HG03571 (cell line): ENCODE measurements at regions not wholly inside any gene's neighbourhood (a gene's known extent, or its start where the extent isn't known, plus 50 kb on each side); places are given as distances from the start of the nearest gene placed in this dataset.

ENCODE experiments used
- ATAC-seq: cut with Tn5 transposase; IDR thresholded peaks from one replicate; pipeline ENCODE4 v1.9.1; 2021; ENCODE audit not compliant: unreplicated experiment

DNA sequence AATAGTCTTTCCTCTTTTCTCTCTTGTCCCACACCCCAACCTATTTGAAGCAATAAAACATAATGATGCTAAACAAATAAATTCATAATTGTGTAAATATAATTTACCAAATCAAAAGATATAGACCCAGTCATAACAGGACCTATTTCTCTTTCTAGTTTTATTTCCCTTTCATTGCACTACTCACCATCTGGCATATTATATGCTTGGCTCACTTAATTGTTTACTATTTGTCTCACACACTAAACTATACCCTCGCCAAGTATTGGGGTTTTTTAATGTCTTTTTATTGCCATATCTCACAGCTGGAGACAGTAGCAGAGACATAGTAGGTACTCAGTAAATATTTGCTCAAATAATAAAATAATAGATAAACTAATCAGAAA is 597.5 kb upstream of the PCDH15 start:
- ATAC-seq: no peak

GRCh38 chr10:55397777-55398496 is 596.9 kb upstream of the PCDH15 start:
- no peak for ATAC-seq

DNA sequence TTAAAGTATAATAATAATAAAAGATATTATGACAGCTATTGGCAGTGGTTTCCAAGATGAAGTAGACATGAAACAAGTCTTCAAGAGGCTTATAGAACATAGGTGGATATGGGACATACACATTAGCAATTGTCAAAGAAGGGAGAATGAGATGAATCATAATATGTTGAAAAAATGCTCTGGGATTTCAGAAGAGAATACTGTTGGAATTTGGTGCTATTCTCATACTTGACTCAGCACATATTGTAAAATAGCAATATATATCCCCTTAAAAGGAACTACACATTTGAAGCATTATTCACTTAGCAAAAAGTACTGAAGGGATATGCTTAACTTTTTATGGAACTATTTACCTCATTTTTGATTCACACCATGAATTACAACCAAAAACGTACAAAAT is 577.2 kb upstream of the PCDH15 start:
- ATAC-seq: no peak

DNA sequence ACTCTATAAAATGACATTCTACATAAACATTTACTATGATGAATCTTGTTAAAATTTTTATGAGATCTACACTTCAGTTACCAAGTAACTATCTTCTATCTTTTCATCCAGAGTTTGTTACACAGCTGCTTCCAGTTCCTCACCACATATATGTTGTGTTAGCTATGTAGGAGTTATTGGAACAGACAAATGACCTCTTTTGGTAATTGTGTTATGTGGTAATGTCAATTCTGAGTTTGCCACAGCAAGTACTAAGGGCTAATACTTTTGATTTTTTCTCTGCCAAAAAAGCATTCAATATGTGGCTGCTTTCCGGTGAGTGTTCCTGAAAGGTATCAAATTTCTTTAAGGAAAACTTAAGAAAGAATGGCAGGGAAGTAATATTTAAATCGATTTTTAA is 573.9 kb upstream of the PCDH15 start:
- no peak for ATAC-seq

GRCh38 chr10:55374060-55374459 is 573.0 kb upstream of the PCDH15 start:
- ATAC-seq: no peak

DNA sequence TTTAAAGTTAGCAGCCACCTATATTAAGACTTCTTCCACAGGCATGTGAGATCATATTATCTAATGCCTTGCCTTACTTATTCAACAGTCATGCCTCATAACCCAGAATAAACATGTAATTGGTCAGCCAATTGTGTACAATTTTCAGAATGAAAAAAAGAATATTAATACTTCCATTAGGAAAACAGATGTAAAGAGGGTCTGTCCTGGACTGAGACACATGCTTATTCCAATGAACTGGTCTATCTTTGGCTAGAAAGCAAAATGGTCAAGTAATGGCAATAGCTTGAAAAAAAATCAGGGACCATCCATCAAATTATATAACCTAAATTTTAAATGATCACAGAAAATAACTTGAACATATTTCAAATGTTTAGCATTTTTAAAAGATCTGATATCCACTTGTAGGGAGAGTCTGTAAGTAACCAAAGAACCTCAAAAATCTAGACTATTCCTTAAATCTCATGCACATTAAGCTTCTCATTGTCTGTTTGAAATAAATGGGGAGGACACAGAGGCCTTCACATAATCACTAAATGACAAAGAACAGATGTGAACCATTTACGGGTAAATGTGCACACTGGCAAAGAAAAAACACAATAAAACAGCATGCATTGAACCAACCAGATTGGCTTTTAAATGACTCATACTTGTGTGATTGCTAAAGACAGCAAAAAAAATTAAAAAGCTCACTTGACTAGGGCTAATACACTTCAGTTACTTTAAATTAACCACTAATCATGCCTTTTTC is 568.8 kb upstream of the PCDH15 start:
- no peak for ATAC-seq

DNA sequence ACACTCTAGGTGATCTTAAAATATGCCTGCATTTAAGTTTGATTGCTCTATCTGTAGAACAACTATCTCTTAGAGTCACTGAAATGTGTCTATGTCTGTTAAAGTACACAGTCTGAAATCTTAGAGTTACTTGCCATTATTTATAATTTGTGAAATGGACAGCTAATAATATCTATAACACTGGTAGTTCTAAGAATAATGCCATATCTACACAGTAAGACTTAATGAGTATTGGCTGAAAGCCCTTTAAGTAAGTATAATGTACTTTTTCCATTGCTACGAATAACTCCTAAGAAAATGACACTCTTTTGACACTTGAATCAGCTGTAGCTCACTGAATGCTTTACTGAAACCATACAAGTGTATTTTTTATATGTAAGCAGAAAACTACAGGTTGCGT is 567.4 kb upstream of the PCDH15 start:
- no peak for ATAC-seq

GRCh38 chr10:55367555-55367954 is 566.5 kb upstream of the PCDH15 start:
- ATAC-seq: no peak

GRCh38 chr10:55358539-55358938 is 557.5 kb upstream of the PCDH15 start:
- no peak for ATAC-seq

- ATAC-seq: no peak
Measured at GRCh38 chr10:55353414-55353813, 552.4 kb upstream of the PCDH15 start.

DNA sequence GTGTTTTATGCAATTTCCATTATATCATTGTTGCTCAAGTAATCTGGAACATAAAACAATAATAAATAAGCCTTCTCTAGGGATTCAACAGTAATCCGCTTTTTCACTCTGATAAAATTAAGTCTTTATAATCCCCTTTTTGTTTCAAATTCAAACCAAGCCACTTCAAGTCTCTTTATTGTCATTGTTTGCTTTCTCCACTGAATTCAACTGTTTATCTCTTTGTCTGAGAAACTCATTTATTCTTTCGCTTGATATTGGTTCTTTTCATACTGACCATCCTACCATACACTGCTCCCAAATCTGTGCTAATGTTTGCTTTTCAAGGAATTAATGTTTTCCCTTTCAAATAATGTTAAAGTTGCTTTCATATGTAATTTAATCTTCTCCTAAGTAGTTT is 550.4 kb upstream of the PCDH15 start:
- no peak for ATAC-seq

DNA sequence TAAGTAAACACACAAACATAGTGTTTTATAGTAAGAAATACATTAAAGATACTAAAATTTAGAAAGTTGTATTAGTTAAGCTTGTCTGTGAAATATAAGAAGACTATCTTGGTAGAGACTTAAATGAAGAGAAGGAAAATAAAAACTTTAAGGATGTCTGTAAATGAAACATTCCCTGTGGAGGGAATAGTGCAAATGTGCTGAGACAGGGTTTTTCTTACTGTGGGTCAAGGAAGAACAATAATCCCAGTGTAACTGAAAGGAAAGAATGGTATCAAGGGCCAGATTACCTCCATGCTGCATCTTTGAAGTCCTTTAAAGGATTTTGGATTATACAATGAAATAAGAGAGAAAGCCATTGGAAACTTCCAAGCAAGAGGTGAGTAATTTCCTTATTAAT is 547.5 kb upstream of the PCDH15 start:
- ATAC-seq: no peak

- no peak for ATAC-seq
Measured at GRCh38 chr10:55330486-55330885, 529.5 kb upstream of the PCDH15 start.

DNA sequence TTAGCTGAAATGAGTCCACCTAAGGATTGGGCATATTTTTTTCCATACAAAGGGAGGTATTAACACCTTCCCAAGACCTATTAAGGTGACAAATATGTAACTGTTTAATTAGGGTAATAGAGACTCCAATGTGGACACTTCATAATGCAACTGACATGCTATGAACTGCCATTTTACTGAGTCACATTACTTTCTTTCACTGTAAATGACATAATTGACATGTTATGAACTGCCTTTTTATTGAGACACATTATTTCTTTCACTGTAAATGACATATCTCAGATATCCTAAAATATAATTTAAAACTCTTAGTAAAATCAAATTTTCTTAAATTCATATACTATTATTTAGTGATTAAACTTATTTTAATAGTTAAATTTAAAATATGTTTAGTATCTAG is 528.8 kb upstream of the PCDH15 start:
- no peak for ATAC-seq

DNA sequence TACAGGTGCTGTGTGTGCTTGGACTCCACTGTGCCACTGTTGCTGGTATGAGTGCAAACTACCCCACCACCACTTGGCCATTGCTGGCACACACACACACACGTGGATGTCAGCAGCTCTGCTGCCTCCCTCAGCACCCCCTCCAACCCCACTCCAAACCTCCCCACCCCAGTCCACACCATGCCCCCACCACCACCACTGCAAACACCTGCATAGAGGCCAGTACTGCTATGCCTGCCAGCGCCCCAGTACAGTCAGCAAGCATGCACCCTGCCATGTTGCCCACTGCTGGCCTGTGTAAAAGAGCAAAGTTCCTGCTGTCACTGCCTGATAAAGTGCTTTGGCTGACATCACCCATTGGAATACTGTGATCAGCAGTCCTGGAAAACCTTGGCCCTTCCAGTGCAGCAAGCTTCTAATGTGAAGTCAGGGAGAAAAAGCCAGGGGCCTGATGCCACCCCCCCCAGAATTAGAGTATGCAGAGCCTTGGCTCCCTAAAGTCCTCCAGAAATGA is 519.2 kb upstream of the PCDH15 start:
- ATAC-seq: no peak

DNA sequence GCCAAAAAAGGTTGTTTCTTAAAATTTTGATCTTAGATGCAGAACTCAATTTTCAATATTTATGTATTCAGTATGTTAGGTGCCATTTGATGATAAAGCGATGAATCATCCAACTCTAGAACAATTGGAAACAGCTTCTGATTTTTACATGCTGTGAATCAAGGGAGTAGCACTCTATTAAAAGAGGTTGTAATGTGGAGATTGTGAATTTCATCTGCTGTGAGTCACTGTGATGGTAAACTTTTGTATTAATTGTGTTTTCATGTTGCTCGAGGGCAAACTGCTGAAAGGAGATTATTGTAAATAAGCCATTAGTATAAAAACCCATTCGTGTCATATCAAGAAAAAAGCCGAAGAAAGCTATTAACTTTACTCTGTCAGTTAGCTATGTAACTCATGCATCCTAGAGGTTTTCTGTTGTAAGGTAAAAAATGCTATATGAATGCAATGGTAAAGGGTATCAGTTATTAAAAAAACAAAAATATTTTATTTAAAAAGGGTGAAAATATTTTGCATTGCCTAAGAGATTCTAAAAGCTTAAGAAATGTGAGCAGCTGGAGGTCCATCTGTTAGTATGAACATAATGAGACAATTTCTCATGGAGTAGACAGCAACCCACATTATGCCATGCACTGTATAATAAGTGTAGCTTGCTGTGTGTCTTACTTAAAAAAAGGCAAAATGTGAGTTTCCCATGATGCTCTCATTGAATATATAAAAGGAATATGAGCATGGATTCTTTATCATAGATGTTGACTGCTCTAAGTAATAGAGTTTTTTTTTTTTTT is 511.0 kb upstream of the PCDH15 start:
- no peak for ATAC-seq

GRCh38 chr10:55310143-55310542 is 509.1 kb upstream of the PCDH15 start:
- ATAC-seq: no peak

DNA sequence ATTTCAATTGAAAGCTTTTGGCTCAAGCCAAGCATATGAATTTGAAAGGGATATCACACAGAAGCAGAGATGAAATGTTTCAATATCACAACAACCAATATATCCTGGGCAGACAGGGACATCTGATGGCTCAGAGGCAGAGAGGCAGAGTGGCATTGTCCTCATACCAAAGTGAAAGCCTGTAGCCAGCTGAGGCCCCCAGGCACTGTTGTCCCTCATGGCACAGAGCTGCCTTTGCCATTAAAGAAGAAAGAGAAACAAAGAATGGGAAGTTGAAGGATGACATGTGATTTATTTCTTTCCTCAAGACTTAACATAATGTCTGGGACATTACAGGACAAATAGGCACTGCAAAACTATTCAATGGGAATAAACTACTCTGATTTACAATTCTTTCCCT is 504.3 kb upstream of the PCDH15 start:
- no peak for ATAC-seq

DNA sequence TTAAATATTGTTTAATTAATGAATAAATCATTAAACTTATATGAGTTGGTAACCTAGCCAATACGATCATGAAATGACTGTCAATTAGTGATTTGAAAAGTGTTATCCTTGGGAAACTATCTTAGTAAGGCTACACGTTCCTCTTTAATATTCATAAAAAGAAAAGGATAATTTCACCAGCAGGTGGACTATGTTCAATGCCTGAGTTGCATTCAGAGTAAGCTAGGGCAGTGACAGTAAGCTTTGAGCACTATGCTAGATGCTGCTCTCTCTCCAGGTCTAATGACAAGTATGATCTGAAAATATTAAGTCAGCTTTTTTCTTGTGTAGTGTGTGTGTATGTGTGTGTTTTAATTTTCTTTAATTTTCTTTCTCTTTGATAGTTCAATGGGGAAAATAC is 486.3 kb upstream of the PCDH15 start:
- ATAC-seq: no peak

GRCh38 chr10:55283031-55283430 is 482.0 kb upstream of the PCDH15 start:
- no peak for ATAC-seq

- no peak for ATAC-seq
Measured at GRCh38 chr10:55280696-55281095, 479.7 kb upstream of the PCDH15 start.

DNA sequence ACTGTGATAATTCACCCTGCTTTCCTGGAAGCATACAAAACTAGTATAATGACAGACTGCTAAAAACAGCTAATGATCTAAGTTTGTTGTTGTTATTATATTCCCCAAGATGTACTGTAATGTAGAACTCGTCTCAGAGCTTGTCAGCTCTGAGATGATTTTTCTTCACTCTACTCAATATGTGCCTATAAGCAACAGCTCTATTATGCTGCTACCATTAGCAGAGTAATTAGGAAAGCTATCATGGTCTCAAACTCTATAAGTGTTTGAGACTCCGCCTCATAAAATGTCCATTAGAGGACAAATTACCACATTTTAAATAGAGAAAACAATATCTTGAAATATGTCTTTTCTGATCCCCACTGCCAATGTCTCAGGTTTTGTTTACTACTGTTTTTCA is 476.5 kb upstream of the PCDH15 start:
- no peak for ATAC-seq
